Caco-2 (cell line): ENCODE measurements at regions not wholly inside any gene's neighbourhood (a gene's known extent, or its start where the extent isn't known, plus 50 kb on each side); places are given as distances from the start of the nearest gene placed in this dataset.

ENCODE experiments used
- BruUV-seq: library from RNA; stranded (reverse); fragments of 400-500 nt; replicated peaks from 2 replicates; lab custom pipeline; 2021; lab: Mats Ljungman, UMichigan
- CTCF ChIA-PET: fragments of 300-600 bp; sonication (Branson Sonifier 250); formaldehyde crosslinking; loops from one replicate; lab custom pipeline; 2022; ENCODE audit warnings: antibody characterized with exemption; lab: Charles Lee
- POLR2A ChIA-PET: fragments of 300-600 bp; sonication (Branson Sonifier 250); formaldehyde crosslinking; loops from one replicate; lab custom pipeline; 2022; ENCODE audit warnings: antibody characterized with exemption; lab: Charles Lee
- DNase-seq, 2 experiments: peaks; one replicate each; pipeline versions ENCODE4 v3.0.0 to v3.0.0-alpha.2; 2020 to 2022
- H3K27me3 ChIP-seq: replicated peaks from 2 replicates; pipeline ENCODE4 v1.6.0; 2011; ENCODE audit warnings: low read length; ENCODE audit not compliant: control insufficient read depth, insufficient read depth
- H3K36me3 ChIP-seq: 2 replicates; pipeline ENCODE4 v1.5.1; 2011; ENCODE audit warnings: low read length; ENCODE audit not compliant: control insufficient read depth, insufficient read depth
- H3K4me1 ChIP-seq: fragments of 250-450 bp; sonication (Bioruptor Pico); 2 replicates; pipeline ENCODE4 v1.5.1; 2020; ENCODE audit warnings: mild to moderate bottlenecking
- H3K4me3 ChIP-seq: 2 replicates; pipeline ENCODE4 v1.5.1; 2011; ENCODE audit warnings: low read depth, mild to moderate bottlenecking, control low read depth, low read length
- H3K9me3 ChIP-seq: fragments of 250-450 bp; sonication (Bioruptor Pico); 2 replicates; pipeline ENCODE4 v1.5.1; 2020; ENCODE audit warnings: mild to moderate bottlenecking, moderate library complexity
- H3K27ac Mint-ChIP-seq: one replicate; pipeline ENCODE4 v1.8.0; 2022; ENCODE audit warnings: mixed read lengths; ENCODE audit not compliant: unreplicated experiment
- H3K27me3 Mint-ChIP-seq: one replicate; pipeline ENCODE4 v1.8.0; 2022; ENCODE audit warnings: mixed read lengths; ENCODE audit not compliant: insufficient read depth, unreplicated experiment
- H3K36me3 Mint-ChIP-seq: one replicate; pipeline ENCODE4 v1.8.0; 2022; ENCODE audit warnings: mild to moderate bottlenecking, mixed read lengths; ENCODE audit not compliant: insufficient read depth, unreplicated experiment
- H3K4me1 Mint-ChIP-seq: one replicate; pipeline ENCODE4 v1.8.0; 2022; ENCODE audit warnings: low read depth, mixed read lengths; ENCODE audit not compliant: unreplicated experiment
- H3K4me3 Mint-ChIP-seq: one replicate; pipeline ENCODE4 v1.8.0; 2022; ENCODE audit warnings: mild to moderate bottlenecking, moderate library complexity, mixed read lengths; ENCODE audit not compliant: unreplicated experiment
- H3K9me3 Mint-ChIP-seq: one replicate; pipeline ENCODE4 v1.8.0; 2022; ENCODE audit warnings: mixed read lengths; ENCODE audit not compliant: unreplicated experiment
- CTCF ChIP-seq, 2 experiments: fragments of 200-600 bp in 1 of 2; IDR thresholded peaks; 1 replicate in 1 of 2; 2 replicates in 1 of 2; pipeline versions ENCODE4 v1.5.1 to v1.8.0; 2011 to 2022; ENCODE audit warnings: antibody characterized with exemption in 1 of 2, control low read depth in 1 of 2, inconsistent platforms in 1 of 2, low read depth in 1 of 2, low read length in 1 of 2, mild to moderate bottlenecking in 1 of 2, moderate library complexity in 1 of 2; ENCODE audit not compliant: insufficient read depth in 1 of 2, severe bottlenecking in 1 of 2, unreplicated experiment in 1 of 2
- intact Hi-C: fragments of 100-400 bp; cut with micrococcal nuclease; formaldehyde crosslinking; loops from one replicate; pipeline ENCODE4 v1.10.0; 2022; ENCODE audit not compliant: unreplicated experiment

GRCh38 chr4:41362621-41363383, 106.1 kb downstream of the UCHL1 start:
- H3K27me3 Mint-ChIP-seq, result peaks cover 3% of the 10 kb centered on the region
- no peaks in the 10 kb centered on the region for H3K36me3 ChIP-seq
- ChIA-PET CTCF (no interaction called here), POLR2A (no interaction called here)
- peaks cover 2% of the 10 kb centered on the region; the same call in 1 of the 2 replicates for H3K27me3 ChIP-seq
- no peaks in the 10 kb centered on the region for H3K36me3 Mint-ChIP-seq
- no peak overlapping the region for H3K4me3 ChIP-seq
- no peak overlapping the region for H3K27ac Mint-ChIP-seq
- no peak for DNase-seq
- BruUV-seq, result no TSS peak
- H3K9me3 Mint-ChIP-seq, result no peaks in the 10 kb centered on the region
- H3K4me3 Mint-ChIP-seq, result no peak overlapping the region
- intact Hi-C loops, result loop anchor here (10.0 kb wide), 1 partner anchor 302 kb away; no protein-coding TSS in a partner anchor
- TF ChIP-seq CTCF (IDR thresholded peaks at IDR 0.05; ENCODE audit: insufficient read depth in 1 of 2, low read depth in 1 of 2, low read length in 1 of 2, severe bottlenecking in 1 of 2, unreplicated experiment in 1 of 2), result no peak
- no peaks in the 10 kb centered on the region for H3K4me1 Mint-ChIP-seq
- H3K9me3 ChIP-seq, result no peaks in the 10 kb centered on the region
- no peaks in the 10 kb centered on the region for H3K4me1 ChIP-seq

GRCh38 chr4:41363384-41363981, 106.8 kb downstream of the UCHL1 start:
- Mint-ChIP-seq H3K4me1 (no peaks in the 10 kb centered on the region), H3K27me3 (peaks cover 3% of the 10 kb centered on the region), H3K4me3 (no peak overlapping the region), H3K9me3 (no peaks in the 10 kb centered on the region), H3K27ac (no peak overlapping the region), H3K36me3 (no peaks in the 10 kb centered on the region)
- Histone ChIP-seq H3K9me3 (no peaks in the 10 kb centered on the region), H3K4me1 (no peaks in the 10 kb centered on the region), H3K4me3 (no peak overlapping the region), H3K36me3 (no peaks in the 10 kb centered on the region), H3K27me3 (peaks cover 2% of the 10 kb centered on the region; the same call in 1 of the 2 replicates)
- intact Hi-C loops, result loop anchor here (10.0 kb wide), 1 partner anchor 301 kb away; no protein-coding TSS in a partner anchor
- POLR2A ChIA-PET, result no interaction called here
- DNase-seq, result no peak
- no peak for TF ChIP-seq CTCF (IDR thresholded peaks at IDR 0.05; ENCODE audit: insufficient read depth in 1 of 2, low read depth in 1 of 2, low read length in 1 of 2, severe bottlenecking in 1 of 2, unreplicated experiment in 1 of 2)
- CTCF ChIA-PET, result no interaction called here
- BruUV-seq, result no TSS peak

- Histone ChIP-seq H3K4me3 (no peak overlapping the region), H3K27me3 (peaks cover 2% of the 10 kb centered on the region; the same call in 1 of the 2 replicates), H3K9me3 (no peaks in the 10 kb centered on the region), H3K36me3 (no peaks in the 10 kb centered on the region), H3K4me1 (no peaks in the 10 kb centered on the region)
- H3K36me3 Mint-ChIP-seq, result no peaks in the 10 kb centered on the region
- H3K4me3 Mint-ChIP-seq, result no peak overlapping the region
- no peaks in the 10 kb centered on the region for H3K4me1 Mint-ChIP-seq
- intact Hi-C loops, result loop anchor here (10.0 kb wide), 1 partner anchor 300 kb away; no protein-coding TSS in a partner anchor
- TF ChIP-seq CTCF (IDR thresholded peaks at IDR 0.05; ENCODE audit: insufficient read depth in 1 of 2, low read depth in 1 of 2, low read length in 1 of 2, severe bottlenecking in 1 of 2, unreplicated experiment in 1 of 2), result no peak
- no peak overlapping the region for H3K27ac Mint-ChIP-seq
- no peak for DNase-seq
- no peaks in the 10 kb centered on the region for H3K9me3 Mint-ChIP-seq
- BruUV-seq, result no TSS peak
- ChIA-PET POLR2A (no interaction called here), CTCF (no interaction called here)
- peaks cover 3% of the 10 kb centered on the region for H3K27me3 Mint-ChIP-seq
These were observed 108.1 kb downstream of the UCHL1 start for GRCh38 chr4:41364876-41365275.
